Parathyroid adenoma (tissue), 2 donors: ENCODE measurements at regions not wholly inside any gene's neighbourhood (a gene's known extent, or its start where the extent isn't known, plus 50 kb on each side); places are given as distances from the start of the nearest gene placed in this dataset.

ENCODE experiments used
- H2AFZ ChIP-seq: fragments of 300-600 bp; sonication (generic); one replicate; pipeline ENCODE4 v1.7.0; 2017; ENCODE audit warnings: antibody characterized with exemption, mild to moderate bottlenecking
- H3K27ac ChIP-seq: fragments of 300-600 bp; sonication (generic); one replicate; pipeline ENCODE4 v1.7.0; 2017
- H3K27me3 ChIP-seq: fragments of 300-600 bp; sonication (generic); one replicate; pipeline ENCODE4 v1.7.0; 2017; ENCODE audit warnings: low read length; ENCODE audit not compliant: control insufficient read depth, insufficient read depth
- H3K36me3 ChIP-seq: fragments of 300-600 bp; sonication (generic); one replicate; pipeline ENCODE4 v1.7.0; 2017; ENCODE audit warnings: low read length; ENCODE audit not compliant: control insufficient read depth, insufficient read depth
- H3K4me1 ChIP-seq: fragments of 300-600 bp; sonication (generic); one replicate; pipeline ENCODE4 v1.7.0; 2017; ENCODE audit warnings: control low read depth
- H3K4me2 ChIP-seq: fragments of 300-600 bp; sonication (generic); one replicate; pipeline ENCODE4 v1.7.0; 2017; ENCODE audit warnings: low read length
- H3K4me3 ChIP-seq: fragments of 300-600 bp; sonication (generic); one replicate; pipeline ENCODE4 v1.7.0; 2017; ENCODE audit warnings: low read depth, low read length
- H3K79me2 ChIP-seq: fragments of 300-600 bp; sonication (generic); one replicate; pipeline ENCODE4 v1.7.0; 2017; ENCODE audit warnings: control low read depth
- H3K9ac ChIP-seq: fragments of 300-600 bp; sonication (generic); one replicate; pipeline ENCODE4 v1.7.0; 2017; ENCODE audit warnings: mild to moderate bottlenecking
- H3K9me3 ChIP-seq: fragments of 300-600 bp; sonication (generic); one replicate; pipeline ENCODE4 v1.7.0; 2017; ENCODE audit warnings: low read length; ENCODE audit not compliant: control insufficient read depth
- CTCF ChIP-seq: fragments of 300-600 bp; sonication (generic); IDR thresholded peaks from one replicate; pipeline ENCODE4 v1.7.0; 2017; ENCODE audit warnings: antibody characterized with exemption, mild to moderate bottlenecking
- donor health status: primary hyperparathyroidism.

- H3K27ac ChIP-seq: no peak overlapping the region
- no peak overlapping the region for H2AFZ ChIP-seq
- no peak overlapping the region for H3K4me3 ChIP-seq
- H3K9ac ChIP-seq: no peak overlapping the region
- no peaks in the 10 kb centered on the region for H3K4me1 ChIP-seq
- no peaks in the 10 kb centered on the region for H3K9me3 ChIP-seq
- TF ChIP-seq CTCF: no peak
- no peaks in the 10 kb centered on the region for H3K79me2 ChIP-seq
- H3K4me2 ChIP-seq: no peak overlapping the region
- H3K36me3 ChIP-seq: no peaks in the 10 kb centered on the region
- H3K27me3 ChIP-seq: no peaks in the 10 kb centered on the region
These were observed 189.2 kb upstream of the GALNT17 start for GRCh38 chr7:70942791-70943190.

- no peak overlapping the region for H3K9ac ChIP-seq
- no peak overlapping the region for H2AFZ ChIP-seq
- H3K36me3 ChIP-seq: no peaks in the 10 kb centered on the region
- H3K4me3 ChIP-seq: no peak overlapping the region
- H3K79me2 ChIP-seq: no peaks in the 10 kb centered on the region
- H3K9me3 ChIP-seq: no peaks in the 10 kb centered on the region
- no peak overlapping the region for H3K27ac ChIP-seq
- no peak for TF ChIP-seq CTCF
- no peak overlapping the region for H3K4me2 ChIP-seq
- H3K4me1 ChIP-seq: no peaks in the 10 kb centered on the region
- H3K27me3 ChIP-seq: no peaks in the 10 kb centered on the region
These were observed 187.4 kb upstream of the GALNT17 start for GRCh38 chr7:70944516-70944915.

- no peak overlapping the region for H3K27ac ChIP-seq
- no peaks in the 10 kb centered on the region for H3K36me3 ChIP-seq
- no peaks in the 10 kb centered on the region for H3K9me3 ChIP-seq
- no peak for TF ChIP-seq CTCF
- no peak overlapping the region for H2AFZ ChIP-seq
- no peak overlapping the region for H3K4me3 ChIP-seq
- H3K9ac ChIP-seq: no peak overlapping the region
- no peaks in the 10 kb centered on the region for H3K4me1 ChIP-seq
- no peaks in the 10 kb centered on the region for H3K79me2 ChIP-seq
- no peaks in the 10 kb centered on the region for H3K27me3 ChIP-seq
- H3K4me2 ChIP-seq: no peak overlapping the region
These were observed 184.8 kb upstream of the GALNT17 start for GRCh38 chr7:70947181-70947580.

GRCh38 chr7:70949862-70950261 lies 182.1 kb upstream of the GALNT17 start:
- Histone ChIP-seq H3K9me3 (no peaks in the 10 kb centered on the region), H3K27ac (no peak overlapping the region), H3K4me1 (no peaks in the 10 kb centered on the region), H3K36me3 (no peaks in the 10 kb centered on the region), H3K79me2 (no peaks in the 10 kb centered on the region), H3K4me3 (no peak overlapping the region), H3K4me2 (no peak overlapping the region), H3K27me3 (no peaks in the 10 kb centered on the region), H2AFZ (no peak overlapping the region), H3K9ac (no peak overlapping the region)
- no peak for TF ChIP-seq CTCF

- H3K36me3 ChIP-seq: no peaks in the 10 kb centered on the region
- no peak overlapping the region for H3K27ac ChIP-seq
- H2AFZ ChIP-seq: no peak overlapping the region
- H3K9me3 ChIP-seq: no peaks in the 10 kb centered on the region
- TF ChIP-seq CTCF: no peak
- no peak overlapping the region for H3K4me2 ChIP-seq
- no peak overlapping the region for H3K9ac ChIP-seq
- H3K4me3 ChIP-seq: no peak overlapping the region
- no peaks in the 10 kb centered on the region for H3K27me3 ChIP-seq
- H3K4me1 ChIP-seq: no peaks in the 10 kb centered on the region
- H3K79me2 ChIP-seq: no peaks in the 10 kb centered on the region
These were observed 180.5 kb upstream of the GALNT17 start for GRCh38 chr7:70951271-70951962.
